ENCODE measurements at regions not wholly inside any gene's neighbourhood (a gene's known extent, or its start where the extent isn't known, plus 50 kb on each side); places are given as distances from the start of the nearest gene placed in this dataset.
A peak's percentile ranks its signal among the peaks of the same experiment; 100 is the strongest.

- TF ChIP-seq PAX5 (IDR thresholded peaks at IDR 0.05; ENCODE audit: insufficient read depth, low read length, severe bottlenecking), result no peak
- TF ChIP-seq POLR2A (IDR thresholded peaks at IDR 0.05; ENCODE audit: low read depth, low read length), result no peak
- TF ChIP-seq POLR2AphosphoS5 (IDR thresholded peaks at IDR 0.05; ENCODE audit: low read depth, low read length), result no peak
- TF ChIP-seq POU2F2 (IDR thresholded peaks at IDR 0.05; ENCODE audit: low read depth, low read length), result no peak
- TF ChIP-seq SPI1 (IDR thresholded peaks at IDR 0.05; ENCODE audit: low read depth, low read length), result no peak
- DNase-seq (ENCODE audit: insufficient read length, low spot score) (no peak), FAIRE-seq (no peak)
These were observed 331.3 kb downstream of the UQCRFS1 start for GRCh38 chr19:28881616-28882015.

GRCh38 chr19:28880735-28881401 is 332.1 kb downstream of the UQCRFS1 start:
- TF ChIP-seq POLR2AphosphoS5 (IDR thresholded peaks at IDR 0.05; ENCODE audit: low read depth, low read length), result no peak
- no peak for TF ChIP-seq POLR2A (IDR thresholded peaks at IDR 0.05; ENCODE audit: low read depth, low read length)
- no peak for TF ChIP-seq SPI1 (IDR thresholded peaks at IDR 0.05; ENCODE audit: low read depth, low read length)
- no peak for TF ChIP-seq PAX5 (IDR thresholded peaks at IDR 0.05; ENCODE audit: insufficient read depth, low read length, severe bottlenecking)
- no peak for TF ChIP-seq POU2F2 (IDR thresholded peaks at IDR 0.05; ENCODE audit: low read depth, low read length)
- TF ChIP-seq TAF1 (IDR thresholded peaks at IDR 0.05; ENCODE audit: low read depth, low read length), result no peak
- DNase-seq (ENCODE audit: insufficient read length, low spot score) (no peak), FAIRE-seq (no peak)

GRCh38 chr19:28878862-28879566 is 333.9 kb downstream of the UQCRFS1 start:
- DNase-seq (ENCODE audit: insufficient read length, low spot score) (peak; percentile 47), FAIRE-seq (no peak)
- no peak for TF ChIP-seq POLR2A (IDR thresholded peaks at IDR 0.05; ENCODE audit: low read depth, low read length)
- TF ChIP-seq POU2F2 (IDR thresholded peaks at IDR 0.05; ENCODE audit: low read depth, low read length), result no peak
- TF ChIP-seq TAF1 (IDR thresholded peaks at IDR 0.05; ENCODE audit: low read depth, low read length), result no peak
- TF ChIP-seq PAX5 (IDR thresholded peaks at IDR 0.05; ENCODE audit: insufficient read depth, low read length, severe bottlenecking), result no peak
- TF ChIP-seq POLR2AphosphoS5 (IDR thresholded peaks at IDR 0.05; ENCODE audit: low read depth, low read length), result no peak
- TF ChIP-seq SPI1 (IDR thresholded peaks at IDR 0.05; ENCODE audit: low read depth, low read length), result no peak

- TF ChIP-seq PAX5 (IDR thresholded peaks at IDR 0.05; ENCODE audit: insufficient read depth, low read length, severe bottlenecking) (no peak), POLR2A (IDR thresholded peaks at IDR 0.05; ENCODE audit: low read depth, low read length) (no peak), TAF1 (IDR thresholded peaks at IDR 0.05; ENCODE audit: low read depth, low read length) (no peak), POLR2AphosphoS5 (IDR thresholded peaks at IDR 0.05; ENCODE audit: low read depth, low read length) (no peak), POU2F2 (IDR thresholded peaks at IDR 0.05; ENCODE audit: low read depth, low read length) (no peak), SPI1 (IDR thresholded peaks at IDR 0.05; ENCODE audit: low read depth, low read length) (no peak)
- FAIRE-seq, result no peak
- no peak for DNase-seq (ENCODE audit: insufficient read length, low spot score)
These were observed 336.3 kb downstream of the UQCRFS1 start for GRCh38 chr19:28876609-28877123.

DNA sequence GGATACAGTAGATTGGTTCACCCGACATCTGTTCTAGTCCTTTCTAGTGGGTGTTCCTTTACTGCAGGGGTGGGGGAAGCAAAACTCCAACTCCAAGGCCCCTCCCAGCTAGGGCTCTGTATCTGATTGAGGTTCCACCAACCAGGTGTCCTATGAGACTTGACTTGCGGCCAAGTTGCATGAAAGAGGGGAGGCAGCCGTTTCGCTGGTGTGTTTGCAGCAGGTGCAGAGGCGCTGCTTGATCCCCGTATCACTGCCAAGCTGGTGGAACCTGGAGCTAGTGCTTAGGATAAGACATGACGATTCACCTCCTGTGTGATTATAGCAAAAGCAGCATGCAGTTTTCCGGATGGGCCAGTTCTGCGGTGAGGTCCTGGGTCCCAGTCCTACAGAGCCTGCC is 338.2 kb downstream of the UQCRFS1 start:
- DNase-seq (ENCODE audit: insufficient read length, low spot score), result no peak
- no peak for FAIRE-seq
- TF ChIP-seq SPI1 (IDR thresholded peaks at IDR 0.05; ENCODE audit: low read depth, low read length) (no peak), PAX5 (IDR thresholded peaks at IDR 0.05; ENCODE audit: insufficient read depth, low read length, severe bottlenecking) (no peak), POU2F2 (IDR thresholded peaks at IDR 0.05; ENCODE audit: low read depth, low read length) (no peak), POLR2AphosphoS5 (IDR thresholded peaks at IDR 0.05; ENCODE audit: low read depth, low read length) (no peak), POLR2A (IDR thresholded peaks at IDR 0.05; ENCODE audit: low read depth, low read length) (no peak), TAF1 (IDR thresholded peaks at IDR 0.05; ENCODE audit: low read depth, low read length) (no peak)

DNA sequence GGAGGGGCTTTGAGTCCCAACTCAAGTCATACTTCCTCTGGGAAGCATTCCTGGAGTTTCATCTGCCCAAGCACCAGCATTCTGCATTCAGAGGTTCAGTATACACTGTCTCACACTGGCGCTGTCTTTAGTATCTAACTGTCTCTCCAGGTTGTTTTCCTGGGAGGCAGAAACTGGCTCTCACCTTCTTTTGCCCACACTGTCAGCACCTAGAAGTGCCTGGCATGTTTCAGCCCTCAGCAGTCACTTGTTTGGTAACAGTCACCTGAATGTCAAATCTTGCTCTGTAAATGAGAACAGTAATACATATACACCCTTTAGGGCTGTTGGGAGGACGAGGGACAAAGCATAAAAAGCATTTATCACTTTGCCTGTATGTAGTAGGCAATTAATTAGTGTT is 339.6 kb downstream of the UQCRFS1 start:
- FAIRE-seq (no peak), DNase-seq (ENCODE audit: insufficient read length, low spot score) (no peak)
- TF ChIP-seq PAX5 (IDR thresholded peaks at IDR 0.05; ENCODE audit: insufficient read depth, low read length, severe bottlenecking), result no peak
- no peak for TF ChIP-seq TAF1 (IDR thresholded peaks at IDR 0.05; ENCODE audit: low read depth, low read length)
- no peak for TF ChIP-seq SPI1 (IDR thresholded peaks at IDR 0.05; ENCODE audit: low read depth, low read length)
- TF ChIP-seq POLR2AphosphoS5 (IDR thresholded peaks at IDR 0.05; ENCODE audit: low read depth, low read length), result no peak
- no peak for TF ChIP-seq POU2F2 (IDR thresholded peaks at IDR 0.05; ENCODE audit: low read depth, low read length)

DNA sequence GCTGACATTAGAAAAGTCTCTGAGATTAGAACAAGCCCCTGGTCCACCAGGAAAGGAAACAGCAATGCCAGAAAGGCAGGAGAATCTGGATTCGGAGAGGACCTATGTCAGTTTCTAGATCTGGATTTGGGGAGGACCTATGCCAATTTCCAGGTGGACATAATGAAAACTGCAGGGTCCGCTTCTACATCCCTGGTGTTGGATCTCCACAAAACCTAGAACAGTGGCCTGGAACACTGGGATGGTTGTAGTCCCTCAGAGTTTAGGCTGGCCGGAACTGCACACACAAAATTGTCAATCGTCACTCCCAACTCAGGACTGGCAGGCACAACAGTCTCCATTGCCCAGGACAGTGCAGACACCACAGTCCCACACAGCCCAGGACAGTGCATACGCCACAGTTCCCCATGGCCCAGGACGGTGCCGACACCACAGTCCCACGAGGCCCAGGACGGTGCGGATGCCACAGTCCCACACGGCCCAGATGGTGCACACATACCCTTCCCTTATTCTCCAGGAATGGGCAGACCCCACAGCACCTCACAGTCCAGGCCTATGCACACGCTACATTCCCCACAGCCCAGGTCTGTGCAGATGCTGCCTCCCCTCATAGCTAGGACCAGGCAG is 341.7 kb downstream of the UQCRFS1 start:
- DNase-seq (ENCODE audit: insufficient read length, low spot score) (no peak), FAIRE-seq (no peak)
- no peak for TF ChIP-seq POLR2AphosphoS5 (IDR thresholded peaks at IDR 0.05; ENCODE audit: low read depth, low read length)
- TF ChIP-seq POLR2A (IDR thresholded peaks at IDR 0.05; ENCODE audit: low read depth, low read length), result no peak
- TF ChIP-seq POU2F2 (IDR thresholded peaks at IDR 0.05; ENCODE audit: low read depth, low read length), result no peak
- TF ChIP-seq TAF1 (IDR thresholded peaks at IDR 0.05; ENCODE audit: low read depth, low read length), result no peak
- no peak for TF ChIP-seq PAX5 (IDR thresholded peaks at IDR 0.05; ENCODE audit: insufficient read depth, low read length, severe bottlenecking)
- TF ChIP-seq SPI1 (IDR thresholded peaks at IDR 0.05; ENCODE audit: low read depth, low read length), result no peak

DNA sequence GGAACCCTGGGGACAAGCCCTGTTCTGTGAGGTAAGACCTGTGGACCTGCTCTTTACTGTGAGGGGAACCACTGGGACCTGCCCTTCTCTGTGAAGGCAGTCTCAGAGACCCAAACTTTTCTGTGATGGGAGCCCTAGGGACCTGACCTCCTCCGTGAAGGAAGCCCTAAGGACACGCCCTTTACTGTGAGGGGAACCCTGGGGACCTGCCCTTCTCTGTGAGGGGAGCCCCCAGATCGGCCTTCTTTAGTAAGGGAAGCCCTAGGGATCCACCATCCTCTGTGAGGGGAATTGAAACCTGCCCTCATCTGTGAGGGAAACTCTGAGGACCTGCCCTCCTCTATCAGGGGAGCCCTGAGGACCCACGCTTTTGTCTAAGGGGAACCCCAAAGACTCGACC is 343.5 kb downstream of the UQCRFS1 start:
- FAIRE-seq, result no peak
- no peak for TF ChIP-seq TAF1 (IDR thresholded peaks at IDR 0.05; ENCODE audit: low read depth, low read length)
- TF ChIP-seq SPI1 (IDR thresholded peaks at IDR 0.05; ENCODE audit: low read depth, low read length), result no peak
- TF ChIP-seq POU2F2 (IDR thresholded peaks at IDR 0.05; ENCODE audit: low read depth, low read length), result no peak
- no peak for TF ChIP-seq POLR2AphosphoS5 (IDR thresholded peaks at IDR 0.05; ENCODE audit: low read depth, low read length)
- no peak for TF ChIP-seq POLR2A (IDR thresholded peaks at IDR 0.05; ENCODE audit: low read depth, low read length)
- TF ChIP-seq PAX5 (IDR thresholded peaks at IDR 0.05; ENCODE audit: insufficient read depth, low read length, severe bottlenecking), result no peak
- DNase-seq (ENCODE audit: insufficient read length, low spot score), result no peak

DNA sequence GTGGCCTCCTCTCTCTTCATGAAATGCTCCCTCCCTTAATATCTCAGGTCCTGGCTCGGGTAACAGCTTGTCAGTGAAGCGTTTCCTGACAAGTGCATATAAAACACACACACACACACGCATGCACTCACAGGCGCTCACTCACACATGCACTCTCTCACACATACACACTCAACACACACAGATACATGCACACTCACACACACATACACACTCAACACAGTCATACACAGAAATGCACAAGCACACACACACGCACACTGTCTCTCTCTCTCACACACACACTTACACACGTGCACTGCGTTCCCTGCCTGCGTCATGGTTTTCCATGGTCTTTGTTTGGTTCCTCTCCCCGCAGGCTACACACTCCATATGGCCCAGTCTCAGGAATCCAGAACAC is 344.1 kb downstream of the UQCRFS1 start:
- FAIRE-seq, result no peak
- no peak for DNase-seq (ENCODE audit: insufficient read length, low spot score)
- TF ChIP-seq SPI1 (IDR thresholded peaks at IDR 0.05; ENCODE audit: low read depth, low read length) (no peak), POLR2AphosphoS5 (IDR thresholded peaks at IDR 0.05; ENCODE audit: low read depth, low read length) (no peak), PAX5 (IDR thresholded peaks at IDR 0.05; ENCODE audit: insufficient read depth, low read length, severe bottlenecking) (no peak), POLR2A (IDR thresholded peaks at IDR 0.05; ENCODE audit: low read depth, low read length) (no peak), TAF1 (IDR thresholded peaks at IDR 0.05; ENCODE audit: low read depth, low read length) (no peak), POU2F2 (IDR thresholded peaks at IDR 0.05; ENCODE audit: low read depth, low read length) (no peak)

Measured in GM12891 (cell line).